Epithelial cell of esophagus (primary cell): ENCODE measurements at regions not wholly inside any gene's neighbourhood (a gene's known extent, or its start where the extent isn't known, plus 50 kb on each side); places are given as distances from the start of the nearest gene placed in this dataset.

Source experiments
- DNase-seq: peaks from one replicate; pipeline ENCODE4 v3.0.0; 2010; ENCODE audit warnings: low read depth
- H3K4me3 ChIP-seq: 2 replicates; pipeline ENCODE4 v1.5.1; 2011; ENCODE audit warnings: mild to moderate bottlenecking, low read length, control low read depth
- CTCF ChIP-seq: IDR thresholded peaks from 2 replicates; pipeline ENCODE4 v1.5.1; 2011; ENCODE audit warnings: low read depth, mild to moderate bottlenecking, low read length, control low read depth, inconsistent platforms; ENCODE audit not compliant: insufficient read depth; ENCODE audit errors: missing control alignments

GRCh38 chr21:25822981-25823380 is 88.2 kb downstream of the GABPA start:
- no peak overlapping the region for H3K4me3 ChIP-seq
- no peak for TF ChIP-seq CTCF
- peak; percentile 24 for DNase-seq

GRCh38 chr21:25826652-25827051 is 91.9 kb downstream of the GABPA start:
- TF ChIP-seq CTCF: no peak
- DNase-seq: no peak
- H3K4me3 ChIP-seq: no peak overlapping the region

DNA sequence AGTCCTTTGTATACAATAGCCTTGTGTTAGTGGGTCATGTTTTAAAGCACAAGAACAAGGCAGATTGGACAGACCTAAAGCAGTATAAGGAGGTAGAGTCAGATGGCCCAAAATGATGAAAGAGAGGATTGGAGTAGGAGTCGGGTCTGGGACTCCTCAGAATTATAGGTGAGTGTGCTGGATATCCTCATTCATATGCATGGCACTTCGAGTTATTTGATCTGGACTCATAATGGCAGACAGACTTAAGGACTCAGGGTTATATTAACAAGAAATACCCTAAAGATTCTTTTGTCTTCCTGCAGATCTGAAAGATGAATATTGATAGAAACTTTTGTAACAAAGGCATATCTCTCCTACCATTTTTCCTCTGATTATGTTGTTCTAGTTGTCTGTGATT is 92.7 kb downstream of the GABPA start:
- no peak for TF ChIP-seq CTCF
- no peak overlapping the region for H3K4me3 ChIP-seq
- DNase-seq: no peak
